Loucy (cell line): ENCODE measurements at regions not wholly inside any gene's neighbourhood (a gene's known extent, or its start where the extent isn't known, plus 50 kb on each side); places are given as distances from the start of the nearest gene placed in this dataset.

Experiments
- H2AFZ ChIP-seq: fragments of 200-600 bp; sonication (generic); 2 replicates; pipeline ENCODE4 v1.6.0; 2016; ENCODE audit warnings: antibody characterized with exemption, mild to moderate bottlenecking, low read length, moderate library complexity
- H3F3A ChIP-seq: fragments of 200-600 bp; 2 replicates; pipeline ENCODE4 v1.6.0; 2016; ENCODE audit warnings: antibody characterized with exemption, low read depth, mild to moderate bottlenecking
- H3K27me3 ChIP-seq: fragments of 200-600 bp; sonication (generic); 2 replicates; pipeline ENCODE4 v1.6.1; 2014; ENCODE audit warnings: low read length, mild to moderate bottlenecking; ENCODE audit not compliant: insufficient read depth, poor library complexity, severe bottlenecking
- H3K36me3 ChIP-seq: fragments of 200-600 bp; sonication (generic); 2 replicates; pipeline ENCODE4 v1.6.1; 2016; ENCODE audit warnings: low read length; ENCODE audit not compliant: insufficient read depth
- H3K4me1 ChIP-seq: fragments of 200-600 bp; sonication (generic); 2 replicates; pipeline ENCODE4 v1.5.1; 2014; ENCODE audit warnings: low read length, mild to moderate bottlenecking; ENCODE audit not compliant: insufficient read depth, poor library complexity, severe bottlenecking
- H3K4me2 ChIP-seq: fragments of 200-600 bp; sonication (generic); 2 replicates; pipeline ENCODE4 v1.6.0; 2014; ENCODE audit warnings: antibody characterized with exemption, low read length, low read depth, mild to moderate bottlenecking; ENCODE audit not compliant: poor library complexity, severe bottlenecking
- H3K4me3 ChIP-seq: fragments of 200-600 bp; sonication (generic); 2 replicates; pipeline ENCODE4 v1.5.1; 2014; ENCODE audit warnings: low read length, mild to moderate bottlenecking, mixed read lengths; ENCODE audit not compliant: poor library complexity, severe bottlenecking
- H3K79me2 ChIP-seq: fragments of 200-600 bp; sonication (generic); 2 replicates; pipeline ENCODE4 v1.6.1; 2014; ENCODE audit warnings: low read length; ENCODE audit not compliant: insufficient read depth
- H3K9ac ChIP-seq: fragments of 200-600 bp; sonication (generic); 2 replicates; pipeline ENCODE4 v1.6.0; 2014; ENCODE audit warnings: mild to moderate bottlenecking, low read depth, low read length, moderate library complexity; ENCODE audit not compliant: poor library complexity, severe bottlenecking
- H3K9me2 ChIP-seq: fragments of 200-600 bp; sonication (generic); replicated peaks from 2 replicates; pipeline ENCODE4 v1.6.1; 2016; ENCODE audit warnings: low read depth, low read length, mixed read lengths
- H3K9me3 ChIP-seq: fragments of 200-600 bp; sonication (generic); 2 replicates; pipeline ENCODE4 v1.6.1; 2014; ENCODE audit warnings: mild to moderate bottlenecking, antibody characterized with exemption, low read length, low read depth; ENCODE audit not compliant: insufficient read depth
- H4K20me1 ChIP-seq: fragments of 200-600 bp; sonication (generic); 2 replicates; pipeline ENCODE4 v1.6.0; 2014; ENCODE audit warnings: antibody characterized with exemption, low read length, mild to moderate bottlenecking; ENCODE audit not compliant: insufficient read depth, poor library complexity, severe bottlenecking
- EZH2phosphoT487 ChIP-seq: fragments of 200-600 bp; IDR thresholded peaks from 2 replicates; pipeline ENCODE4 v1.6.1; 2018; ENCODE audit warnings: antibody characterized with exemption, mild to moderate bottlenecking, moderate library complexity, borderline replicate concordance
- TF ChIP-seq, protein P1 (sequence below): fragments of 200-600 bp; sonication (generic); conservative IDR thresholded peaks from 2 replicates; pipeline ENCODE4 v1.5.1; 2014; ENCODE audit warnings: mild to moderate bottlenecking, antibody characterized with exemption, low read length

GRCh38 chr12:46560089-46560488 is 187.5 kb upstream of the SLC38A2 start:
- no peak overlapping the region for H2AFZ ChIP-seq
- H3K4me3 ChIP-seq = no peak overlapping the region
- no peaks in the 10 kb centered on the region for H3F3A ChIP-seq
- H3K79me2 ChIP-seq = no peaks in the 10 kb centered on the region
- no peaks in the 10 kb centered on the region for H3K27me3 ChIP-seq
- H3K36me3 ChIP-seq = no peaks in the 10 kb centered on the region
- H3K4me1 ChIP-seq = no peaks in the 10 kb centered on the region
- 0 out of 2 replicates have a peak, but pooled peaks cover 3% of the 10 kb centered on the region for H3K9me3 ChIP-seq
- no peaks in the 10 kb centered on the region for H3K9me2 ChIP-seq
- H4K20me1 ChIP-seq = no peaks in the 10 kb centered on the region
- TF ChIP-seq EZH2phosphoT487 = no peak
- TF ChIP-seq, protein P1, sequence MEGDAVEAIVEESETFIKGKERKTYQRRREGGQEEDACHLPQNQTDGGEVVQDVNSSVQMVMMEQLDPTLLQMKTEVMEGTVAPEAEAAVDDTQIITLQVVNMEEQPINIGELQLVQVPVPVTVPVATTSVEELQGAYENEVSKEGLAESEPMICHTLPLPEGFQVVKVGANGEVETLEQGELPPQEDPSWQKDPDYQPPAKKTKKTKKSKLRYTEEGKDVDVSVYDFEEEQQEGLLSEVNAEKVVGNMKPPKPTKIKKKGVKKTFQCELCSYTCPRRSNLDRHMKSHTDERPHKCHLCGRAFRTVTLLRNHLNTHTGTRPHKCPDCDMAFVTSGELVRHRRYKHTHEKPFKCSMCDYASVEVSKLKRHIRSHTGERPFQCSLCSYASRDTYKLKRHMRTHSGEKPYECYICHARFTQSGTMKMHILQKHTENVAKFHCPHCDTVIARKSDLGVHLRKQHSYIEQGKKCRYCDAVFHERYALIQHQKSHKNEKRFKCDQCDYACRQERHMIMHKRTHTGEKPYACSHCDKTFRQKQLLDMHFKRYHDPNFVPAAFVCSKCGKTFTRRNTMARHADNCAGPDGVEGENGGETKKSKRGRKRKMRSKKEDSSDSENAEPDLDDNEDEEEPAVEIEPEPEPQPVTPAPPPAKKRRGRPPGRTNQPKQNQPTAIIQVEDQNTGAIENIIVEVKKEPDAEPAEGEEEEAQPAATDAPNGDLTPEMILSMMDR = no peak
- no peak overlapping the region for H3K9ac ChIP-seq
- H3K4me2 ChIP-seq = no peak overlapping the region

DNA sequence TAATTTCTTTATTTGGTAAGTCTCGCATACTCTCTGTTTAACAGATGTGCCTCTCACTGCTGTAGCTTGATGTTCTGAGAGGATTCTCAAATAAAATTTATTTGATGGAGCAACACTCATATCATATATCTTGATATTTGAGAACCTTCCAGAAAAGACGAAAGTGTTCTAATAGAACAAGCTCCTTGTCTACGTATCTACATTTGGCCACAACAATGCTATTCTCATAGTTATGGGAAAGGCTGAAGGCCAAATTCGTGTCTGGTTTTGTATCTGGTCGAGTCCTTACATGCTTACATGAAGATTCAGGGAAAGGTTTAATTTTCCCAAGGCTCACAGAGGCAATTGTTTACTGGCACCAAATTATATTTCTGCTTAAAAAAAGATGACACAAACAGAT is 186.7 kb upstream of the SLC38A2 start:
- Histone ChIP-seq H3K9me2 (no peaks in the 10 kb centered on the region), H3K79me2 (no peaks in the 10 kb centered on the region), H3K27me3 (no peaks in the 10 kb centered on the region), H3F3A (no peaks in the 10 kb centered on the region), H3K36me3 (no peaks in the 10 kb centered on the region), H2AFZ (no peak overlapping the region), H4K20me1 (no peaks in the 10 kb centered on the region), H3K4me2 (no peak overlapping the region), H3K4me3 (no peak overlapping the region), H3K9ac (no peak overlapping the region), H3K9me3 (0 out of 2 replicates have a peak, but pooled peaks cover 2% of the 10 kb centered on the region), H3K4me1 (peaks cover 2% of the 10 kb centered on the region)
- TF ChIP-seq, protein P1 = no peak
- TF ChIP-seq EZH2phosphoT487 = no peak

DNA sequence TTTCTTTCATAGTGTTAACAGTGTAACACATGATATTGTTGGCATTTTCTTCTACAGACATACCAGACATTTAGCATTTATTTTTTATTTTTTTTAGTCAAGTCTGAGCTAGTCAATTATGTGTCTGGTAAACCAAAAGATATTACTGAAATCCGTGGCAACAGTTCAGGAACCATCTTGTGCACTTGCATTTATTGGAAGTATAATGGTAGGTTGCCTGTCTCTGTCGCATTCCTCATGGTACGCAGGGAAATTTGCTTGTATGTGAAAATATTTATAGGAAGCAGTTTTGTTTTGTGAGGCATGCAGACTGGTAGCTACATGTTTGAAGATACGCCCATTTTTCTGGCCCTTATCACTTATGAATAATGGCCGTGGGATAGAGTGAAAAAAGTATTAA is 186.1 kb upstream of the SLC38A2 start:
- Histone ChIP-seq H3K9me2 (no peaks in the 10 kb centered on the region), H3K27me3 (no peaks in the 10 kb centered on the region), H2AFZ (no peak overlapping the region), H3K4me1 (peaks cover 7% of the 10 kb centered on the region), H3K9me3 (no peaks in the 10 kb centered on the region), H3K4me3 (no peak overlapping the region), H4K20me1 (no peaks in the 10 kb centered on the region), H3K79me2 (no peaks in the 10 kb centered on the region), H3K9ac (no peak overlapping the region), H3K36me3 (no peaks in the 10 kb centered on the region), H3K4me2 (no peak overlapping the region), H3F3A (no peaks in the 10 kb centered on the region)
- TF ChIP-seq, protein P1 = no peak
- TF ChIP-seq EZH2phosphoT487 = no peak
